AG09309 (cell line): ENCODE measurements at regions not wholly inside any gene's neighbourhood (a gene's known extent, or its start where the extent isn't known, plus 50 kb on each side); places are given as distances from the start of the nearest gene placed in this dataset.
"Not testable (repeated sequence)": the region's sequence is repeated elsewhere in the genome, so short reads cannot be mapped to it uniquely, and the experiment has no call there.

Experiments
- DNase-seq: peaks from one replicate; pipeline ENCODE4 v3.0.0-alpha.2; 2010; ENCODE audit warnings: low read depth
- H3K4me3 ChIP-seq: 2 replicates; pipeline ENCODE4 v1.5.1; 2011; ENCODE audit warnings: mild to moderate bottlenecking, low read depth, low read length, moderate library complexity; ENCODE audit not compliant: control insufficient read depth
- CTCF ChIP-seq: IDR thresholded peaks from 2 replicates; pipeline ENCODE4 v1.5.1; 2011; ENCODE audit warnings: mild to moderate bottlenecking, low read depth, low read length, inconsistent platforms; ENCODE audit not compliant: insufficient read depth, control insufficient read depth; ENCODE audit errors: missing control alignments

GRCh38 chr11:89601263-89601662 is 108.8 kb upstream of the TRIM77 start:
- not testable (repeated sequence) for DNase-seq, H3K4me3 ChIP-seq

- TF ChIP-seq CTCF, result no peak
- DNase-seq, result no peak
- H3K4me3 ChIP-seq, result no peak overlapping the region
Measured at GRCh38 chr11:89604281-89604680, 105.8 kb upstream of the TRIM77 start.

GRCh38 chr11:89606845-89607244 is 103.3 kb upstream of the TRIM77 start:
- peak; percentile 50 for DNase-seq
- not testable (repeated sequence) for H3K4me3 ChIP-seq

- H3K4me3 ChIP-seq, result not testable (repeated sequence)
Measured at GRCh38 chr11:89607497-89607896, 102.6 kb upstream of the TRIM77 start.

GRCh38 chr11:89608234-89608966 is 101.7 kb upstream of the TRIM77 start:
- DNase-seq, result no peak
- no peak for TF ChIP-seq CTCF
- no peak overlapping the region for H3K4me3 ChIP-seq

More at GRCh38 chr11:89607497-89607896, 102.6 kb upstream of the TRIM77 start:
- not testable (repeated sequence) for DNase-seq

GRCh38 chr11:89612096-89612495 is 98.0 kb upstream of the TRIM77 start:
- DNase-seq, result no peak
- TF ChIP-seq CTCF, result no peak
- H3K4me3 ChIP-seq, result no peak overlapping the region

- no peak overlapping the region for H3K4me3 ChIP-seq
- no peak for TF ChIP-seq CTCF
- DNase-seq, result no peak
Measured at GRCh38 chr11:89613911-89614310, 96.2 kb upstream of the TRIM77 start.

GRCh38 chr11:89614428-89614827 is 95.7 kb upstream of the TRIM77 start:
- peak; percentile 25 for TF ChIP-seq CTCF
- not testable (repeated sequence) for H3K4me3 ChIP-seq, DNase-seq

GRCh38 chr11:89615642-89616041 is 94.5 kb upstream of the TRIM77 start:
- H3K4me3 ChIP-seq, DNase-seq: not testable (repeated sequence)

- DNase-seq, H3K4me3 ChIP-seq: not testable (repeated sequence)
Measured at GRCh38 chr11:89616161-89616560, 93.9 kb upstream of the TRIM77 start.
